ENCODE measurements at regions not wholly inside any gene's neighbourhood (a gene's known extent, or its start where the extent isn't known, plus 50 kb on each side); places are given as distances from the start of the nearest gene placed in this dataset.

DNA sequence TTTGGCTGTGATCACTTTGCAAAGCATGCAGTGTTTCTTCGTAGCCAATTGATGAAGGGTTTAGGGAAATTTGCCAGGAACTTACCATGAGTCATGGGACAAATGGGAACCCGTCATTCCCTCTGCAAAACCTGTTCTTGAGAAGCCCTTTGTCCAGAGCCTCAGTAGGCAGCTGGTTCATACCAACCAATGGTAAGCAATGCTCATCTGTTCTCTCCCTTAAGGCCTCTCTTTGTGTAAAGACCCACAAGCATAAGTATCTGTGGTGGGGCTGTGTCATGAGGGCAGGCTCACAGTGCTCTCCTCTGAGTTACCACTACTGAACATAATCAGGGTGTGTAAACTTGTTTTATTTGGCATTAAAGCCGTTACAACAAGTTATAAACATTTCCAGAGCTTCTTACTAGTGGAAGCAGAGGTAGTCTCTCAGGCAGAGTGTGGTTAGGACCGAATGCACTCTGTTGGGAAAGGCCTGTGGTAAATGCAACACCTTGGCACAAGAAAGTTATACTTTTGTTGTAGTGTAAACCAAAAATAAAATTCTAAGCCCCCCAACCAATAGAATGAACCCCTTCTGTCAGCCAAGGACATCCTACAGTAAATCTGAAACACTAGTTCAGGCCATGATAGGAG, 119.8 kb downstream of the SINHCAF start:
- Mint-ChIP-seq H3K4me3 (no peak overlapping the region), H3K27me3 (ENCODE audit: low read depth) (peaks cover 16% of the 10 kb centered on the region), H3K36me3 (ENCODE audit: insufficient read depth) (no peaks in the 10 kb centered on the region), H3K4me1 (ENCODE audit: low read depth) (peaks cover 14% of the 10 kb centered on the region), H3K9me3 (no peaks in the 10 kb centered on the region)
- no peak for DNase-seq
- ATAC-seq, result no peak

DNA sequence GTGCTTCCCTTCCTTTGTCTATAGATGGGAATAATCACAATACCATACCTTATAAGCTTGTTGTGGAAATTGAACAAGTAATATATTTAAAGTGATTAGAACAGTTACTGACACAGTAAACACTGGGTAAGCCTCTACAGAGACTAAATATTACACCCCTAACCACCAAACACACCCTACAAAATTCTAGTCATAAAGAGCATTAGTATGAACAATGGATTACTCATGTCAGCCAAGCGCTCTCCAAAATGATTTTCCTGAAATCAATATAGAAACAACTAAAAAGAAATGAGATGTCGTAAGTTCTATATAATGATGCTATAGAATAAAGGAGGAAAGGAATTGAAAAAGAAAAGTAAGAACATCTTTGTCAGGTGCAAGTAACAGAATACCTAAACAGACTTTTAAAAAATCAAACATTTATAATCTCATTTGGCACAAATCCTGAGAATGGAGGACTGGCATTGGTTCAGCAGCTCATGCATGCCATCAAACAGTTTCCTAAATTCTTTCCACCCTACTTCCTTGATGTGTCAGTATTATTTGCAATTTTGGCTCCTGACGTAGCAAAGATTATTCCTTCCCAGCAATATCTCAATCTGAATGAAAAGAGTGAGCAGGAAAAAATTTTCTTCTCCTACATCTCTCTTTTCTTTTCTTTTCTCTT, 118.0 kb downstream of the SINHCAF start:
- Mint-ChIP-seq H3K36me3 (ENCODE audit: insufficient read depth) (no peaks in the 10 kb centered on the region), H3K27me3 (ENCODE audit: low read depth) (peaks cover 8% of the 10 kb centered on the region), H3K9me3 (no peaks in the 10 kb centered on the region), H3K4me3 (no peak overlapping the region), H3K4me1 (ENCODE audit: low read depth) (peaks cover 14% of the 10 kb centered on the region)
- no peak for DNase-seq
- ATAC-seq, result no peak

DNA sequence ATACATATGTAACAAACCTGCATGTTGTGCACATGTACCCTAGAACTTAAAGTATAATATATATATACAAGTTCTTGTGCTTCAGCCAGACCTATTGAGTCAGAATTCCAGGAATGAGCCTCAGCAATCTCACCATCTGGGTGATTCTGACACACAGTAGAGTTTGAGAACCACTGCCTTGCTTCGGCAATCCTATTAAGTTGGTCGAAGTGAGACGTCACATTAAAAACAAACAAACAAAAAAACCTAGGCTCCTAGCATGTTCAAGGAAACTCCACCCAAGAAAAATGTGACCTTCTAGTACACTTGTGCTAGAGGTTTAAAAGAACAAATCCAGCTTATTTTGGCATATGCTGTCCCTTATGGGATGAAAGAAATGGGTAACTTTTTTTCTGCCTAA, 115.8 kb downstream of the SINHCAF start:
- H3K27me3 Mint-ChIP-seq (ENCODE audit: low read depth), result peaks cover 5% of the 10 kb centered on the region
- peaks cover 4% of the 10 kb centered on the region for H3K4me1 Mint-ChIP-seq (ENCODE audit: low read depth)
- H3K4me3 Mint-ChIP-seq, result no peak overlapping the region
- DNase-seq, result no peak
- no peaks in the 10 kb centered on the region for H3K9me3 Mint-ChIP-seq
- H3K36me3 Mint-ChIP-seq (ENCODE audit: insufficient read depth), result no peaks in the 10 kb centered on the region
- no peak for ATAC-seq

DNA sequence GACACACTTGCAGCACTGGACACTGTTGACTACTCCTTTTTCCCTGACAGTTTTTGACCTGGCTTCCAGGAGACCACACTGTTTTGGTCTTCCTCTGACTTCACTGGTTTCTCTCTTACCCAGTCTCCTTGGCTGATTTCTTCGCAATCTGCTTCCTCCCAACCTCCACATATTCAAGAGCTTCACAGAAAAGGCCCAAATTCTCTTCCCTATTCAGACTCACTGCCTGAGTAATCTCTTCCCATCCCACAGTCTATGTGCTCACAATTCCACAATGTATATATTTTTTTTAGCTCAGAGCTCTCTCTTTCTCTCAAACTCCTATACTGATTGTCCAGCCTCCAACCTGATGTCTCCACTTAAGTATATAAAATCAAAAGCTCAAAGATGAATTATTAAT, 115.4 kb downstream of the SINHCAF start:
- no peak overlapping the region for H3K4me3 Mint-ChIP-seq
- H3K27me3 Mint-ChIP-seq (ENCODE audit: low read depth), result peaks cover 5% of the 10 kb centered on the region
- no peaks in the 10 kb centered on the region for H3K36me3 Mint-ChIP-seq (ENCODE audit: insufficient read depth)
- DNase-seq, result no peak
- peaks cover 2% of the 10 kb centered on the region for H3K4me1 Mint-ChIP-seq (ENCODE audit: low read depth)
- H3K9me3 Mint-ChIP-seq, result no peaks in the 10 kb centered on the region
- no peak for ATAC-seq

DNA sequence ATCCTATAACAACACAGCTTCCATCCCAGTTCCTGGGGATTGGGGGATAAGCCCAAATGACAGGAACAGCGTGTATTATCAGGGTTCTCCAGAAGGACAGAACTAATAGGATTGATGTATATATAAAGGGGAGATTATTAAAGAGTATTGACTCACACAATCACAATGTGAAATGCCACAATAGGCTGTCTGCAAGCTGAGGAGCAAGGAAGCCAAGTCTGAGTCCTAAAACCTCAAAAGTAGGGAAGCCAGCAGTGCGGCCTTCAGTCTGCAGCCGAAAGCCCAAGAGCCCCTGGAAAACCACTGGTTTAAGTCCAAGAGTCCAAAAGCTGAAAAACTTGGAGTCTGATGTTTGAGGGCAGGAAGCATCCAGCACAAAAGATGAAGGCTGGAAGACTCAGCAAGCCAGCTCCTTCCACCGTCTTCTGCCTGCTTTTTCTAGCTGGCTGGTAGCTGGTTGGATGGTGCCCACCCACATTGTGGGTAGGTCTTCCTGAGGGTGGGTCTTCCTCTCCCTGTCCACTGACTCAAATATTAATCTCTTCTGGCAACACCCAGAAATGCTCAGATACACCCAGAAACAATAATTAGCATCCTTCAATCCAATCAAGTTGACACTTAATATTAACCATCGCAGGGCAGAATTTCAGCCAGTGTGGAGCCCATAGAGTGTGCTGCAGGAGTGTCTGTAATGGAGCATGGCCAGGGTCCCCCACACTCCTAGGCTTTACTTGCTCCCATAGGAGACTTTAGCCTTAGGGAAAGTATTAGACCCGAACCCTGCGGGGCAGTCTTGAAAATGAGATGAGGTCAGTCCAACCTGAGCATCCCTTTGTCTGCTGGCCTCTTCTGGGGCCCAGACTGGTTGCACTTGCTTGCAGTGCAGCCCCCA, 111.1 kb downstream of the SINHCAF start:
- ATAC-seq (no peak), DNase-seq (no peak)
- Mint-ChIP-seq H3K36me3 (ENCODE audit: insufficient read depth) (no peaks in the 10 kb centered on the region), H3K9me3 (no peaks in the 10 kb centered on the region), H3K27me3 (ENCODE audit: low read depth) (peaks cover 7% of the 10 kb centered on the region), H3K4me1 (ENCODE audit: low read depth) (no peaks in the 10 kb centered on the region), H3K4me3 (no peak overlapping the region)

- no peak for ATAC-seq
- peaks cover 9% of the 10 kb centered on the region for H3K27me3 Mint-ChIP-seq (ENCODE audit: low read depth)
- H3K9me3 Mint-ChIP-seq, result no peaks in the 10 kb centered on the region
- no peak for DNase-seq
- H3K4me1 Mint-ChIP-seq (ENCODE audit: low read depth), result no peaks in the 10 kb centered on the region
- no peaks in the 10 kb centered on the region for H3K36me3 Mint-ChIP-seq (ENCODE audit: insufficient read depth)
- H3K4me3 Mint-ChIP-seq, result no peak overlapping the region
Observed at GRCh38 chr12:31215518-31216232, 110.3 kb downstream of the SINHCAF start.

GRCh38 chr12:31216479-31216878, 109.5 kb downstream of the SINHCAF start:
- DNase-seq (no peak), ATAC-seq (no peak)
- Mint-ChIP-seq H3K27me3 (ENCODE audit: low read depth) (peaks cover 11% of the 10 kb centered on the region), H3K4me1 (ENCODE audit: low read depth) (no peaks in the 10 kb centered on the region), H3K36me3 (ENCODE audit: insufficient read depth) (no peaks in the 10 kb centered on the region), H3K4me3 (no peak overlapping the region), H3K9me3 (no peaks in the 10 kb centered on the region)

DNA sequence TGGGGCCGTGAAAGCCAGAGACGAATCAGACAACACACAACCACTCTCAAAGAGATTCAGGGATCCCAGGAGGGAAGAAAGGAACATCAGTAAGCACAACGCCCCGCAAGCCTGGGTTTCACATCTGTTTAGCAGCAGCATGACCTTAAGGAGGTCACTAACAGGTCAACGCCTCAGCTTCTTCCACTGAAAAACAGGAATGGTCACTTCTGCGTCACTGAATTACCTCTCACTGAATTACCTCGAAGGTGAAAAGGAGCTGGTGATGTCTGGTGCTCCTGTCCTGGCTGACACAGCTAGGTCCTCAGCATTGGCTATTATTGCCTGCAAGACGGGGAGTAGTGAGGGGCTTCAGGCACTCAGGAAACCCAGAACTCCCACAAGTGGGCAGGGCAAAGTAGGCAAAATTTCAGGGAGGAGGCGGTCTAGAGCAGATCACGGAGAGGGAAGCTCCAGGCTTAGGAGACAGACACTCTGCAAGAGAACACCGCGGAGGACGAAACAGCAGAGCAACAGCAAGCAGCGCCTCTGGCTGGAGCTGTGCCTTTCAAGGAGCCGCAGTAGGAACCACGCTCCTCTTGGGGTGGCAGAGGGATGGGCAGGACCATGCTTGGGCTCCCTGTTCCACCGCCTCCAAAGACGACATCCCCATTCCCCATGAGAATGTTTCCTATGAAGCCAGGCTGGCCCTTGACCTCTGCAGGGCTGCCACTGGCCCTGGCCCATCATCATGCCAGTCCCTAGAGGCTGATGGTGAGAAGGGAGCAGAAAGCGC, 108.4 kb downstream of the SINHCAF start:
- Mint-ChIP-seq H3K4me3 (no peak overlapping the region), H3K27me3 (ENCODE audit: low read depth) (peaks cover 13% of the 10 kb centered on the region), H3K36me3 (ENCODE audit: insufficient read depth) (no peaks in the 10 kb centered on the region), H3K9me3 (no peaks in the 10 kb centered on the region), H3K4me1 (ENCODE audit: low read depth) (no peaks in the 10 kb centered on the region)
- ATAC-seq (no peak), DNase-seq (no peak)

DNA sequence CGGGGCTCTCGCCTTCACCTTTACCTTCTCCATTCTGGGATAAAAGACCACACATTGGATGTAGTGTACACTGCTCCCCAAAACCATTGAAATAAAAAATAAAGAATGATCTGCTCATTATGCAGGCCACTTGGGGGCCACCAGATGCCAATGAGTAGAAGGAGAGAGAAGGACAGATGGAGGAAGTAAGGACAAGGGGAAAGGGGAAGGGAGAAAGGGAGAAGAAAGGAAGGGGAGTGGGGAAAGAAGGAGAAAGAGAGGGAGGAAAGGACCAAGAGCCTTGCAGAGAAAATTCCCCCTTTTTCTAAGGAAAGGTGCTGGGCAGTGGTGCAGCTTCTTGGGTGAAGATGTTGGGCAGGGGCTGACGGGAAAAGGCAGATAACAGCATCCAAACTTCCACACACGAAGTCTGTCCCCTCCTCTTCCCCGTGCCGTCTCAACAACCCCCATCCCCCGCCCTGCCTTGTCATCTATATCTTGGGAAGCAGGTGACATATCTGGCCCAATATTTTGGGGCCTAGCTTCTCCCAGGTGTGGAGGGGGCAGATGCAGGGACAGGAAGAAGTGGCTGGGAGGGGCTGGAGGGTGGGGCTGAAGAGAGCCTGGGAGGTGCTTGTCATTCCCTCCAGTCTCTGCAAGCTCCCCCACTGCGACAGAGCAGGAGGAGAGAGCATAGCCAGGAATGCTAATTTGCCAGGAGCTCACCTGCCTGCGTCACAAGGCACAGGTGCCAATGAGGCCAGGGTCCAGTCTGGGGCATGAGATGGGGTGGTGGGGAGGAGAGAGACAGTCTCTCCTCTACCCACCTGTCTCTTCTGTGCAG, 107.5 kb downstream of the SINHCAF start:
- Mint-ChIP-seq H3K4me3 (no peak overlapping the region), H3K27me3 (ENCODE audit: low read depth) (peaks cover 13% of the 10 kb centered on the region), H3K9me3 (no peaks in the 10 kb centered on the region), H3K4me1 (ENCODE audit: low read depth) (no peaks in the 10 kb centered on the region), H3K36me3 (ENCODE audit: insufficient read depth) (no peaks in the 10 kb centered on the region)
- DNase-seq (no peak), ATAC-seq (no peak)

- DNase-seq (no peak), ATAC-seq (no peak)
- no peaks in the 10 kb centered on the region for H3K36me3 Mint-ChIP-seq (ENCODE audit: insufficient read depth)
- no peaks in the 10 kb centered on the region for H3K4me1 Mint-ChIP-seq (ENCODE audit: low read depth)
- H3K4me3 Mint-ChIP-seq, result no peak overlapping the region
- peaks cover 13% of the 10 kb centered on the region for H3K27me3 Mint-ChIP-seq (ENCODE audit: low read depth)
- no peaks in the 10 kb centered on the region for H3K9me3 Mint-ChIP-seq
Observed at GRCh38 chr12:31219521-31219920, 106.4 kb downstream of the SINHCAF start.

DNA sequence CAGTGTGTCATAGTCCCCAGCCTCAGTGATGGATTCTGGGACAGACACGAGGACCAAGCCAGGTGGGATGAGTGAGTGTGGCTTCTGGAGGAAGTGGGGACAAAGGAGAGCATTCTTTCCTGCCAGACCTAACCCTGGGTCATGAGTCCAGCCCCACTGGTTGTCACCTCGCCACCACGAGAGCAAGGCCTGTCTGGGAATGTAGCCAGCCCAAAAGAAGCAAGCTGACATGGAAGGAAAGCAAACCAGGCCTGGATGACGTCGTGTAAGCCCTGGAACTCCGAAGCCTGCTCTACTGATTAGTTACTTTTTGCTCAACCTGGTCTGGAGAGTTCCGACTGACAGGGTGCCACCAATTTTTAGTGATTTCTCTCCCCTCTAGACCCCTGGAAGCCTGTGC, 105.9 kb downstream of the SINHCAF start:
- Mint-ChIP-seq H3K9me3 (no peaks in the 10 kb centered on the region), H3K27me3 (ENCODE audit: low read depth) (peaks cover 13% of the 10 kb centered on the region)

GRCh38 chr12:31220633-31221550, 105.1 kb downstream of the SINHCAF start:
- H3K36me3 Mint-ChIP-seq (ENCODE audit: insufficient read depth), result no peaks in the 10 kb centered on the region
- no peak overlapping the region for H3K4me3 Mint-ChIP-seq
- H3K9me3 Mint-ChIP-seq, result no peaks in the 10 kb centered on the region
- ATAC-seq (no peak), DNase-seq (no peak)
- H3K27me3 Mint-ChIP-seq (ENCODE audit: low read depth), result peaks cover 13% of the 10 kb centered on the region
- no peaks in the 10 kb centered on the region for H3K4me1 Mint-ChIP-seq (ENCODE audit: low read depth)

More for the DNA sequence above, 105.9 kb downstream of the SINHCAF start:
- Mint-ChIP-seq H3K36me3 (ENCODE audit: insufficient read depth) (no peaks in the 10 kb centered on the region), H3K4me1 (ENCODE audit: low read depth) (no peaks in the 10 kb centered on the region), H3K4me3 (no peak overlapping the region)
- ATAC-seq (no peak), DNase-seq (no peak)
